OCI-LY1 (cell line): ENCODE measurements at regions not wholly inside any gene's neighbourhood (a gene's known extent, or its start where the extent isn't known, plus 50 kb on each side); places are given as distances from the start of the nearest gene placed in this dataset.

Source experiments
- H2AFZ ChIP-seq: fragments of 200-600 bp; sonication (generic), shearing (Covaris generic); 2 replicates; pipeline ENCODE4 v1.6.0; 2014; ENCODE audit warnings: antibody characterized with exemption, mild to moderate bottlenecking, low read length
- H3F3A ChIP-seq: fragments of 200-600 bp; sonication (generic), shearing (Covaris generic); 2 replicates; pipeline ENCODE4 v1.6.0; 2014; ENCODE audit warnings: mild to moderate bottlenecking, antibody characterized with exemption, low read length, moderate library complexity; ENCODE audit not compliant: insufficient read depth
- H3K27ac ChIP-seq: fragments of 200-600 bp; sonication (generic); 2 replicates; pipeline ENCODE4 v1.5.1; 2014; ENCODE audit warnings: low read length, mixed run types, mild to moderate bottlenecking, low read depth; ENCODE audit not compliant: poor library complexity, severe bottlenecking
- H3K27me3 ChIP-seq: fragments of 200-600 bp; sonication (generic); 2 replicates; pipeline ENCODE4 v1.6.0; 2014; ENCODE audit warnings: antibody characterized with exemption, mild to moderate bottlenecking, low read length, moderate library complexity; ENCODE audit not compliant: insufficient read depth
- H3K36me3 ChIP-seq: fragments of 200-600 bp; sonication (generic); 2 replicates; pipeline ENCODE4 v1.6.1; 2014; ENCODE audit warnings: mild to moderate bottlenecking, antibody characterized with exemption, low read length, moderate library complexity, mixed read lengths; ENCODE audit not compliant: insufficient read depth
- H3K4me1 ChIP-seq: fragments of 200-600 bp; sonication (generic); 2 replicates; pipeline ENCODE4 v1.5.1; 2014; ENCODE audit warnings: mild to moderate bottlenecking, low read length, moderate library complexity; ENCODE audit not compliant: insufficient read depth, severe bottlenecking
- H3K4me2 ChIP-seq: fragments of 200-600 bp; sonication (generic), shearing (Covaris generic); 2 replicates; pipeline ENCODE4 v1.6.1; 2014; ENCODE audit warnings: low read length
- H3K4me3 ChIP-seq: fragments of 200-600 bp; sonication (generic); 2 replicates; pipeline ENCODE4 v1.5.1; 2014; ENCODE audit warnings: low read length, low read depth, mild to moderate bottlenecking, mixed read lengths; ENCODE audit not compliant: poor library complexity, severe bottlenecking
- H3K79me2 ChIP-seq: fragments of 200-600 bp; shearing (Covaris generic); 2 replicates; pipeline ENCODE4 v1.6.1; 2016; ENCODE audit warnings: mixed run types, low read length, mixed read lengths; ENCODE audit not compliant: insufficient read depth
- H3K9ac ChIP-seq: fragments of 200-600 bp; sonication (generic), shearing (Covaris generic); 2 replicates; pipeline ENCODE4 v1.6.1; 2014; ENCODE audit warnings: mild to moderate bottlenecking, low read length, mixed read lengths
- H3K9me2 ChIP-seq: fragments of 200-600 bp; sonication (generic), shearing (Covaris generic); 2 replicates; pipeline ENCODE4 v1.6.1; 2014; ENCODE audit warnings: low read depth, mild to moderate bottlenecking, low read length, mixed read lengths
- H3K9me3 ChIP-seq: fragments of 200-600 bp; shearing (Covaris generic); 2 replicates; pipeline ENCODE4 v1.6.1; 2014; ENCODE audit warnings: low read length, mixed read lengths
- H4K20me1 ChIP-seq: fragments of 200-600 bp; sonication (generic), shearing (Covaris generic); 2 replicates; pipeline ENCODE4 v1.6.0; 2016; ENCODE audit warnings: mild to moderate bottlenecking, low read length; ENCODE audit not compliant: insufficient read depth
- EZH2 ChIP-seq: fragments of 200-600 bp; sonication (generic), shearing (Covaris generic); IDR thresholded peaks from 2 replicates; pipeline ENCODE4 v1.8.0; 2017; ENCODE audit warnings: borderline replicate concordance, mixed run types, mild to moderate bottlenecking, antibody characterized with exemption, low read length, moderate library complexity, mixed read lengths
- TF ChIP-seq, protein P1 (sequence below): fragments of 200-600 bp; sonication (generic), shearing (Covaris generic); IDR thresholded peaks from 2 replicates; pipeline ENCODE4 v1.5.1; 2017; ENCODE audit warnings: mild to moderate bottlenecking, antibody characterized with exemption, low read length, moderate library complexity, mixed read lengths

DNA sequence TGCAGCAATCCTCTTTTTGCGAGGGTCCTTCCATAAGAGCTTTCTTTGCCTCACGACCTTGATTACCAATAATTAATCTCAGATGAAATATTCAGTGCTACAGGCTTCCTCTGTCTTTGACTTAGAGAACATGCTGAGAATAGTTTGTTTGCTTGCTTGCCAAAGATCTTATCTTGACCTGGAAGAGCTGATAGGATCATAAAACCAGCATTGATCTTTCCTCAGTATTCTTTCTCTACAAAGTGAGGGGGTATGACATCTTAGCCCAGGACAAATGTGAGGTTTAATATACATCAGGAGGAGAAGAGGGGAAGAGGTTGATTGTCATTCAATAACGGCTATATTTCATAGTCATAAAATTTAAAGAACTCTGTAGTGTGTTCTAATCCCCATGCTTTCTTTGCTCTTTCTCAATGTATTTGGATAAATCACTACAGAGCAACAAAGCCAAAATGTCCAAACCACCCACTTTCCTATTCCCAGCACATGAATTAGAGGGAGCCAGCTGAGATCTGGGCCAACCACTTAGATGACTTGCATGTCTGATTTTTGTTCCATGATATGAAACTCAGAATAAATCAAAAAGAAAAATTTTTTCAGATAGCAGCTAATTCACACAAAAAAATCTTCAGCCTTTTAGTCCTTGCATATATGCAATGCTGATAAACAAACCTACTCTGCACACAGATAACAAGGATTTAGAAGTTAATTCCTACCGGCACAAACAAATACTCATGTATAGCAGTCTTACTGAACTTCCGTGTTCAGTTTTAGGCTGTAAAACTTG, 50.5 kb upstream of the IPO9 start:
- H3F3A ChIP-seq: no peaks in the 10 kb centered on the region
- no peak overlapping the region for H3K4me2 ChIP-seq
- H3K9ac ChIP-seq: no peak overlapping the region
- H4K20me1 ChIP-seq: no peaks in the 10 kb centered on the region
- no peak overlapping the region for H3K4me3 ChIP-seq
- H3K9me3 ChIP-seq: no peaks in the 10 kb centered on the region
- H3K9me2 ChIP-seq: no peaks in the 10 kb centered on the region
- H3K36me3 ChIP-seq: no peaks in the 10 kb centered on the region
- no peak overlapping the region for H2AFZ ChIP-seq
- no peaks in the 10 kb centered on the region for H3K27me3 ChIP-seq
- no peaks in the 10 kb centered on the region for H3K4me1 ChIP-seq
- TF ChIP-seq, protein P1, sequence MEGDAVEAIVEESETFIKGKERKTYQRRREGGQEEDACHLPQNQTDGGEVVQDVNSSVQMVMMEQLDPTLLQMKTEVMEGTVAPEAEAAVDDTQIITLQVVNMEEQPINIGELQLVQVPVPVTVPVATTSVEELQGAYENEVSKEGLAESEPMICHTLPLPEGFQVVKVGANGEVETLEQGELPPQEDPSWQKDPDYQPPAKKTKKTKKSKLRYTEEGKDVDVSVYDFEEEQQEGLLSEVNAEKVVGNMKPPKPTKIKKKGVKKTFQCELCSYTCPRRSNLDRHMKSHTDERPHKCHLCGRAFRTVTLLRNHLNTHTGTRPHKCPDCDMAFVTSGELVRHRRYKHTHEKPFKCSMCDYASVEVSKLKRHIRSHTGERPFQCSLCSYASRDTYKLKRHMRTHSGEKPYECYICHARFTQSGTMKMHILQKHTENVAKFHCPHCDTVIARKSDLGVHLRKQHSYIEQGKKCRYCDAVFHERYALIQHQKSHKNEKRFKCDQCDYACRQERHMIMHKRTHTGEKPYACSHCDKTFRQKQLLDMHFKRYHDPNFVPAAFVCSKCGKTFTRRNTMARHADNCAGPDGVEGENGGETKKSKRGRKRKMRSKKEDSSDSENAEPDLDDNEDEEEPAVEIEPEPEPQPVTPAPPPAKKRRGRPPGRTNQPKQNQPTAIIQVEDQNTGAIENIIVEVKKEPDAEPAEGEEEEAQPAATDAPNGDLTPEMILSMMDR: no peak
- no peak for TF ChIP-seq EZH2
- no peaks in the 10 kb centered on the region for H3K79me2 ChIP-seq
- no peak overlapping the region for H3K27ac ChIP-seq
